Hepatocyte (in vitro differentiated cells): ENCODE measurements at regions not wholly inside any gene's neighbourhood (a gene's known extent, or its start where the extent isn't known, plus 50 kb on each side); places are given as distances from the start of the nearest gene placed in this dataset.

Experiments used
- DNase-seq: peaks from one replicate; pipeline ENCODE4 v3.0.0-alpha.2; 2016; ENCODE audit warnings: low spot score
- H2AFZ ChIP-seq: fragments of 200-600 bp; sonication (generic); 2 replicates; pipeline ENCODE4 v1.6.0; 2016; ENCODE audit warnings: antibody characterized with exemption, mild to moderate bottlenecking
- H3K27ac ChIP-seq: fragments of 200-600 bp; sonication (generic); 2 replicates; pipeline ENCODE4 v1.5.1; 2016; ENCODE audit warnings: mild to moderate bottlenecking
- H3K27me3 ChIP-seq: fragments of 200-600 bp; sonication (generic); 2 replicates; pipeline ENCODE4 v1.6.1; 2016
- H3K36me3 ChIP-seq: fragments of 200-600 bp; sonication (generic); replicated peaks from 2 replicates; pipeline ENCODE4 v1.5.1; 2016; ENCODE audit warnings: low read depth; ENCODE audit not compliant: insufficient read depth
- H3K4me1 ChIP-seq: fragments of 200-600 bp; sonication (generic); 2 replicates; pipeline ENCODE4 v1.5.1; 2016; ENCODE audit warnings: mild to moderate bottlenecking, moderate library complexity; ENCODE audit not compliant: insufficient read depth
- H3K4me2 ChIP-seq: fragments of 200-600 bp; sonication (generic); 2 replicates; pipeline ENCODE4 v1.6.0; 2016
- H3K4me3 ChIP-seq: fragments of 200-600 bp; sonication (generic); 2 replicates; pipeline ENCODE4 v1.5.1; 2016; ENCODE audit warnings: mild to moderate bottlenecking
- H3K79me2 ChIP-seq: fragments of 200-600 bp; sonication (generic); 2 replicates; pipeline ENCODE4 v1.6.0; 2017; ENCODE audit warnings: mild to moderate bottlenecking
- H3K9me2 ChIP-seq: fragments of 200-600 bp; sonication (generic); replicated peaks from 2 replicates; pipeline ENCODE4 v1.6.0; 2017; ENCODE audit warnings: mild to moderate bottlenecking; ENCODE audit not compliant: insufficient read depth
- H3K9me3 ChIP-seq: fragments of 200-600 bp; sonication (generic); 2 replicates; pipeline ENCODE4 v1.5.1; 2016; ENCODE audit warnings: low read depth, mild to moderate bottlenecking
- H4K20me1 ChIP-seq: fragments of 200-600 bp; sonication (generic); 2 replicates; pipeline ENCODE4 v1.6.0; 2016; ENCODE audit warnings: mild to moderate bottlenecking; ENCODE audit not compliant: insufficient read depth, poor library complexity, severe bottlenecking
- EZH2 ChIP-seq: fragments of 200-600 bp; sonication (generic); IDR thresholded peaks from 2 replicates; pipeline ENCODE4 v1.6.1; 2016; ENCODE audit warnings: antibody characterized with exemption, mild to moderate bottlenecking, borderline replicate concordance
- EZH2phosphoT487 ChIP-seq: fragments of 200-600 bp; sonication (generic); IDR thresholded peaks from one replicate; pipeline ENCODE4 v1.6.1; 2018; ENCODE audit warnings: antibody characterized with exemption, mild to moderate bottlenecking, low read depth, moderate library complexity; ENCODE audit not compliant: unreplicated experiment, severe bottlenecking
- WGBS: methylation state at CpG from one replicate; pipeline ENCODE4 v1.1.6; 2016; ENCODE audit warnings: low lambda C conversion rate; ENCODE audit errors: missing lambda C conversion rate; 5-methylcytosine and 5-hydroxymethylcytosine counted together
- TF ChIP-seq, protein P1 (sequence below): fragments of 200-600 bp; sonication (generic); IDR thresholded peaks from 2 replicates; pipeline ENCODE4 v1.5.1; 2016; ENCODE audit warnings: antibody characterized with exemption, mild to moderate bottlenecking; ENCODE audit not compliant: poor library complexity

DNA sequence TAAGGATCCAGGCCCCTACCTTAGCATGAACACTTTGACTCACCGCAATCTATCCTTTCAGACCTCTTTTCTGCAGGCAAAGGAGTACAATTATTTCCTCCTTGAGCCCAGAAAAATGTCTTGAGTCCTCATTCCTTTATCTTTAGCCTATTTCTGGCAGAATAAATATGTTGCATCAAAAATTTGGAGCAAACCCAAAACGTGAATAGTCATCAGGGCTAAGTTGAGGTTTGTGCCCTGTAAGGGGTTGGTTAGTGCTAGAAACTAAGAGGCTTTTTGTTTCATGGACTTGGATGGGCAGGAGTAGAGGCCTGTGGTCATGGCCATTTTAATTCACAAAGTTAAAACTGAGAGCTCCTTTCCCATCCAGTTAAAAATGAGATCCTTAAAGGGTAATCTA lies 460.3 kb downstream of the GBA3 start:
- Histone ChIP-seq H3K4me1 (no peaks in the 10 kb centered on the region), H4K20me1 (no peaks in the 10 kb centered on the region), H3K27ac (no peak overlapping the region), H3K4me2 (no peak overlapping the region), H3K9me3 (no peaks in the 10 kb centered on the region), H3K79me2 (no peaks in the 10 kb centered on the region), H3K36me3 (no peaks in the 10 kb centered on the region), H3K27me3 (no peaks in the 10 kb centered on the region), H3K9me2 (no peaks in the 10 kb centered on the region), H2AFZ (no peak overlapping the region), H3K4me3 (no peak overlapping the region)
- TF ChIP-seq, protein P1, sequence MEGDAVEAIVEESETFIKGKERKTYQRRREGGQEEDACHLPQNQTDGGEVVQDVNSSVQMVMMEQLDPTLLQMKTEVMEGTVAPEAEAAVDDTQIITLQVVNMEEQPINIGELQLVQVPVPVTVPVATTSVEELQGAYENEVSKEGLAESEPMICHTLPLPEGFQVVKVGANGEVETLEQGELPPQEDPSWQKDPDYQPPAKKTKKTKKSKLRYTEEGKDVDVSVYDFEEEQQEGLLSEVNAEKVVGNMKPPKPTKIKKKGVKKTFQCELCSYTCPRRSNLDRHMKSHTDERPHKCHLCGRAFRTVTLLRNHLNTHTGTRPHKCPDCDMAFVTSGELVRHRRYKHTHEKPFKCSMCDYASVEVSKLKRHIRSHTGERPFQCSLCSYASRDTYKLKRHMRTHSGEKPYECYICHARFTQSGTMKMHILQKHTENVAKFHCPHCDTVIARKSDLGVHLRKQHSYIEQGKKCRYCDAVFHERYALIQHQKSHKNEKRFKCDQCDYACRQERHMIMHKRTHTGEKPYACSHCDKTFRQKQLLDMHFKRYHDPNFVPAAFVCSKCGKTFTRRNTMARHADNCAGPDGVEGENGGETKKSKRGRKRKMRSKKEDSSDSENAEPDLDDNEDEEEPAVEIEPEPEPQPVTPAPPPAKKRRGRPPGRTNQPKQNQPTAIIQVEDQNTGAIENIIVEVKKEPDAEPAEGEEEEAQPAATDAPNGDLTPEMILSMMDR: no peak
- TF ChIP-seq EZH2: no peak
- 76% methylated on average over 2 of the region's 2 CpGs for WGBS
- DNase-seq: no peak

DNA sequence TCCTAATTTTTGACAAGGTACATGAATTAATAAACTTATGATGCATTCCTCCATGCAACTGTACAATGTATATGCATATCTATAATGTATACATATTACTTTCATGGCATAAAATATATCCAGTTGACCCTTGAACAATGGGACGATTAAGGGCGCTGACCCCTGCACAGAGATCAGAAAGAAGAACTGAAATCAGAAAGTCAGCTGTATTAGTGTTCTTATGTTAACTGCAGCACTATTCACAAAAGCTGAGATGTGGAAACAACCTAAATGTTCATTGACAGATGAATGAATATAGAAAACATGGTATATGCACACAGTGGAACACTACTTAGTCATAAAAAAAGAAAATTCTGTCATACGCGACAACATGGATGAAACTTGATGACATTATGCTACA lies 457.1 kb downstream of the GBA3 start:
- DNase-seq: no peak
- Histone ChIP-seq H2AFZ (no peak overlapping the region), H3K9me2 (no peaks in the 10 kb centered on the region), H3K4me1 (no peaks in the 10 kb centered on the region), H3K79me2 (no peaks in the 10 kb centered on the region), H3K27ac (no peak overlapping the region), H3K4me2 (no peak overlapping the region), H3K36me3 (no peaks in the 10 kb centered on the region), H3K27me3 (no peaks in the 10 kb centered on the region), H3K4me3 (no peak overlapping the region), H4K20me1 (no peaks in the 10 kb centered on the region), H3K9me3 (no peaks in the 10 kb centered on the region)
- 96% methylated on average over 4 of the region's 4 CpGs for WGBS
- TF ChIP-seq, protein P1: no peak
- TF ChIP-seq EZH2phosphoT487: no peak
- no peak for TF ChIP-seq EZH2

DNA sequence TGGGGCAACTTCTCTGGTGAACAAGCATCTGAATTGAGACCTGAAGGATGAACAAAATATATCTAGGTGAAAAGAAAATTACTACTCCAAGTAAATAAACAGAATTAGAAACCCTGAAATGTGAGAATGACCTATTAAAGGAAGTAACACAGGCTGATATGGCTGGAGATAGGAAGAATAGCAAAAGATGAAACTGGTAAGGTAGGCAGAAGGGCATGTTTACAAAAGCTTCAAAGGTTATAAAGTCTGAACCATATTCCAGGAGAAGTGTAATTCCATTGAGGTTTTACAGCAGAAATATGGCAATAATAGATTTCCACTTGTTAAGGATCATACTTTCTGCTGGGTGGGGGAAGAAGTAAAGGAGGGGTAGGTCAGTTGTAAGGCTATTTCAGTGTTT lies 452.0 kb downstream of the GBA3 start:
- H3K27ac ChIP-seq: no peak overlapping the region
- no peak overlapping the region for H2AFZ ChIP-seq
- DNase-seq: no peak
- H3K4me3 ChIP-seq: no peak overlapping the region
- H3K9me2 ChIP-seq: no peaks in the 10 kb centered on the region
- no peak for TF ChIP-seq EZH2phosphoT487
- TF ChIP-seq, protein P1: no peak
- TF ChIP-seq EZH2: no peak
- no peak overlapping the region for H3K4me2 ChIP-seq
- H3K9me3 ChIP-seq: no peaks in the 10 kb centered on the region
- no peaks in the 10 kb centered on the region for H3K79me2 ChIP-seq
- no peaks in the 10 kb centered on the region for H3K36me3 ChIP-seq
- no peaks in the 10 kb centered on the region for H3K27me3 ChIP-seq
- no peaks in the 10 kb centered on the region for H3K4me1 ChIP-seq
- no peaks in the 10 kb centered on the region for H4K20me1 ChIP-seq
